Astrocyte (in vitro differentiated cells and primary cell): ENCODE measurements at regions not wholly inside any gene's neighbourhood (a gene's known extent, or its start where the extent isn't known, plus 50 kb on each side); places are given as distances from the start of the nearest gene placed in this dataset.

ENCODE experiments used
- DNase-seq: peaks from one replicate; pipeline ENCODE4 v3.0.0-alpha.2; 2010; ENCODE audit warnings: low read depth
- FAIRE-seq: peaks from 2 replicates; lab custom pipeline; 2011; peaks lifted over from hg19 to GRCh38; lab: Jason Lieb, UNC
- H2AFZ ChIP-seq: 2 replicates; pipeline ENCODE4 v1.6.0; 2012; ENCODE audit warnings: low read depth, low read length, inconsistent platforms
- H3K27ac ChIP-seq: 2 replicates; pipeline ENCODE4 v1.5.1; 2011; ENCODE audit warnings: low read depth, low read length, inconsistent platforms
- H3K27me3 ChIP-seq: 2 replicates; pipeline ENCODE4 v1.6.0; 2011; ENCODE audit warnings: low read length, inconsistent platforms; ENCODE audit not compliant: insufficient read depth
- H3K36me3 ChIP-seq: 2 replicates; pipeline ENCODE4 v1.5.1; 2011; ENCODE audit warnings: low read length, inconsistent platforms; ENCODE audit not compliant: insufficient read depth
- H3K4me1 ChIP-seq: 2 replicates; pipeline ENCODE4 v1.5.1; 2011; ENCODE audit warnings: low read length, inconsistent platforms; ENCODE audit not compliant: insufficient read depth
- H3K4me2 ChIP-seq: 2 replicates; pipeline ENCODE4 v1.6.0; 2012; ENCODE audit warnings: low read length, inconsistent platforms
- H3K4me3 ChIP-seq: 2 replicates; pipeline ENCODE4 v1.5.1; 2011; ENCODE audit warnings: low read depth, mild to moderate bottlenecking, low read length, inconsistent platforms; ENCODE audit not compliant: insufficient read depth
- H3K79me2 ChIP-seq: 2 replicates; pipeline ENCODE4 v1.6.0; 2012; ENCODE audit warnings: mild to moderate bottlenecking, low read length, inconsistent platforms; ENCODE audit not compliant: insufficient read depth
- H3K9ac ChIP-seq: 2 replicates; pipeline ENCODE4 v1.6.0; 2012; ENCODE audit warnings: mild to moderate bottlenecking, low read length, inconsistent platforms
- H3K9me3 ChIP-seq: 2 replicates; pipeline ENCODE4 v1.5.1; 2012; ENCODE audit warnings: low read depth, mild to moderate bottlenecking, low read length, inconsistent platforms; ENCODE audit not compliant: insufficient read depth
- H4K20me1 ChIP-seq: 2 replicates; pipeline ENCODE4 v1.6.0; 2012; ENCODE audit warnings: low read length, inconsistent platforms; ENCODE audit not compliant: insufficient read depth
- H3K27ac Mint-ChIP-seq: one replicate; pipeline ENCODE4 v1.8.0; 2021; ENCODE audit warnings: mild to moderate bottlenecking, mixed read lengths; ENCODE audit not compliant: unreplicated experiment
- H3K27me3 Mint-ChIP-seq: one replicate; pipeline ENCODE4 v1.8.0; 2021; ENCODE audit warnings: low read depth, mixed read lengths; ENCODE audit not compliant: unreplicated experiment
- H3K36me3 Mint-ChIP-seq: one replicate; pipeline ENCODE4 v1.8.0; 2021; ENCODE audit warnings: low read depth, mixed read lengths; ENCODE audit not compliant: unreplicated experiment
- H3K4me1 Mint-ChIP-seq: one replicate; pipeline ENCODE4 v1.8.0; 2021; ENCODE audit warnings: low read depth, mixed read lengths; ENCODE audit not compliant: unreplicated experiment
- H3K4me3 Mint-ChIP-seq: one replicate; pipeline ENCODE4 v1.8.0; 2021; ENCODE audit warnings: mild to moderate bottlenecking, moderate library complexity, mixed read lengths; ENCODE audit not compliant: unreplicated experiment
- H3K9me3 Mint-ChIP-seq: one replicate; pipeline ENCODE4 v1.8.0; 2021; ENCODE audit warnings: mild to moderate bottlenecking, mixed read lengths; ENCODE audit not compliant: unreplicated experiment
- EZH2 ChIP-seq: IDR thresholded peaks from 2 replicates; pipeline ENCODE4 v1.6.1; 2012; ENCODE audit warnings: mild to moderate bottlenecking, low read length, inconsistent platforms; ENCODE audit not compliant: insufficient read depth
- TF ChIP-seq, protein P1 (sequence below): IDR thresholded peaks from 2 replicates; pipeline ENCODE4 v1.5.1; 2011; ENCODE audit warnings: low read depth, mild to moderate bottlenecking, inconsistent platforms, low read length, moderate library complexity; ENCODE audit not compliant: insufficient read depth

DNA sequence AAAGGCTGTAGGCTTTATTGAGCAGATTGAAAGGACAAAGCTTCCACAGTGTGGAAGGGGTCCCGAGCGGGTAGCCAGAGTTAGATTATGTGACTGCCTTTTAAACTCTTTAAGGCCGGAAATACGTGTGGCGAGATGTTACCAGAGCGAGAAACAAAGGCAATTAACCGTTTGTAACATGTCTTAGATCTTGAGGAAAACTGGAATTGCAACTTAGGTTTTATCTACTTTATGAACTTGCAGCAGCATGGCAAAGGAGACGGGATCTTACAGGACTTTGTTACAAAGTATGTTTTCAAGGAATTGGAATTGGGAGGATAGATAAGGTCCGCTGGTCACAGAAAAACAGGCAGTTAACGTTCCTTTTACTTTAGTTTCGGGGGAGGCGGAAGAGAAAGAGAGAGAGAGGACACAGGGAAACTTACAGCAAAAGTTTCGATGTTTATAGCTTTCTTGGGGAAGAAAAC, 594.7 kb upstream of the ADGRB3 start:
- H3K27ac Mint-ChIP-seq, result peak overlapping the region; percentile 38

GRCh38 chr6:68039641-68040311, 595.3 kb upstream of the ADGRB3 start:
- FAIRE-seq (no peak), DNase-seq (no peak)
- H3K4me1 Mint-ChIP-seq, result peaks cover 5% of the 10 kb centered on the region
- no peak overlapping the region for H3K4me3 Mint-ChIP-seq
- Histone ChIP-seq H2AFZ (peak overlapping the region; percentile 93), H3K4me1 (peaks cover 4% of the 10 kb centered on the region), H3K4me2 (peak overlapping the region; percentile 89), H3K79me2 (no peaks in the 10 kb centered on the region), H3K36me3 (no peaks in the 10 kb centered on the region), H3K9ac (peak overlapping the region; percentile 68), H3K27me3 (no peaks in the 10 kb centered on the region), H4K20me1 (no peaks in the 10 kb centered on the region), H3K9me3 (no peaks in the 10 kb centered on the region), H3K4me3 (peak overlapping the region; percentile 57), H3K27ac (no peak overlapping the region)
- no peak for TF ChIP-seq EZH2
- TF ChIP-seq, protein P1, sequence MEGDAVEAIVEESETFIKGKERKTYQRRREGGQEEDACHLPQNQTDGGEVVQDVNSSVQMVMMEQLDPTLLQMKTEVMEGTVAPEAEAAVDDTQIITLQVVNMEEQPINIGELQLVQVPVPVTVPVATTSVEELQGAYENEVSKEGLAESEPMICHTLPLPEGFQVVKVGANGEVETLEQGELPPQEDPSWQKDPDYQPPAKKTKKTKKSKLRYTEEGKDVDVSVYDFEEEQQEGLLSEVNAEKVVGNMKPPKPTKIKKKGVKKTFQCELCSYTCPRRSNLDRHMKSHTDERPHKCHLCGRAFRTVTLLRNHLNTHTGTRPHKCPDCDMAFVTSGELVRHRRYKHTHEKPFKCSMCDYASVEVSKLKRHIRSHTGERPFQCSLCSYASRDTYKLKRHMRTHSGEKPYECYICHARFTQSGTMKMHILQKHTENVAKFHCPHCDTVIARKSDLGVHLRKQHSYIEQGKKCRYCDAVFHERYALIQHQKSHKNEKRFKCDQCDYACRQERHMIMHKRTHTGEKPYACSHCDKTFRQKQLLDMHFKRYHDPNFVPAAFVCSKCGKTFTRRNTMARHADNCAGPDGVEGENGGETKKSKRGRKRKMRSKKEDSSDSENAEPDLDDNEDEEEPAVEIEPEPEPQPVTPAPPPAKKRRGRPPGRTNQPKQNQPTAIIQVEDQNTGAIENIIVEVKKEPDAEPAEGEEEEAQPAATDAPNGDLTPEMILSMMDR, result no peak
- H3K27ac Mint-ChIP-seq, result peak overlapping the region; percentile 38
- peaks cover 2% of the 10 kb centered on the region for H3K9me3 Mint-ChIP-seq
- peaks cover 4% of the 10 kb centered on the region for H3K27me3 Mint-ChIP-seq
- no peaks in the 10 kb centered on the region for H3K36me3 Mint-ChIP-seq

More for the DNA sequence above, 594.7 kb upstream of the ADGRB3 start:
- Histone ChIP-seq H3K27me3 (no peaks in the 10 kb centered on the region), H3K27ac (no peak overlapping the region), H4K20me1 (no peaks in the 10 kb centered on the region), H3K4me3 (peak overlapping the region; percentile 57), H3K4me1 (peaks cover 4% of the 10 kb centered on the region), H3K9ac (peak overlapping the region; percentile 68), H3K36me3 (no peaks in the 10 kb centered on the region), H2AFZ (peak overlapping the region; percentile 93), H3K4me2 (peak overlapping the region; percentile 89), H3K9me3 (no peaks in the 10 kb centered on the region), H3K79me2 (no peaks in the 10 kb centered on the region)
- Mint-ChIP-seq H3K27me3 (peaks cover 4% of the 10 kb centered on the region), H3K9me3 (peaks cover 2% of the 10 kb centered on the region), H3K4me1 (peaks cover 5% of the 10 kb centered on the region), H3K36me3 (no peaks in the 10 kb centered on the region), H3K4me3 (peak overlapping the region; percentile 41)
- TF ChIP-seq EZH2, result no peak
- TF ChIP-seq, protein P1, result no peak
- DNase-seq (no peak), FAIRE-seq (no peak)

- Mint-ChIP-seq H3K36me3 (no peaks in the 10 kb centered on the region), H3K27me3 (peaks cover 4% of the 10 kb centered on the region), H3K27ac (no peak overlapping the region), H3K4me1 (peaks cover 5% of the 10 kb centered on the region), H3K4me3 (no peak overlapping the region), H3K9me3 (peaks cover 2% of the 10 kb centered on the region)
- Histone ChIP-seq H3K27me3 (no peaks in the 10 kb centered on the region), H3K4me3 (no peak overlapping the region), H2AFZ (no peak overlapping the region), H3K36me3 (no peaks in the 10 kb centered on the region), H3K4me1 (peaks cover 4% of the 10 kb centered on the region), H3K9ac (no peak overlapping the region), H4K20me1 (no peaks in the 10 kb centered on the region), H3K4me2 (no peak overlapping the region), H3K27ac (no peak overlapping the region), H3K79me2 (no peaks in the 10 kb centered on the region), H3K9me3 (no peaks in the 10 kb centered on the region)
- TF ChIP-seq, protein P1, result no peak
- no peak for TF ChIP-seq EZH2
- DNase-seq, result no peak
- no peak for FAIRE-seq
These were observed 596.2 kb upstream of the ADGRB3 start for GRCh38 chr6:68038815-68039408.
